ENCODE measurements at regions not wholly inside any gene's neighbourhood (a gene's known extent, or its start where the extent isn't known, plus 50 kb on each side); places are given as distances from the start of the nearest gene placed in this dataset.

- no peak for DNase-seq
Observed at GRCh38 chr4:106422766-106423165, 54.2 kb upstream of the GIMD1 start.

DNA sequence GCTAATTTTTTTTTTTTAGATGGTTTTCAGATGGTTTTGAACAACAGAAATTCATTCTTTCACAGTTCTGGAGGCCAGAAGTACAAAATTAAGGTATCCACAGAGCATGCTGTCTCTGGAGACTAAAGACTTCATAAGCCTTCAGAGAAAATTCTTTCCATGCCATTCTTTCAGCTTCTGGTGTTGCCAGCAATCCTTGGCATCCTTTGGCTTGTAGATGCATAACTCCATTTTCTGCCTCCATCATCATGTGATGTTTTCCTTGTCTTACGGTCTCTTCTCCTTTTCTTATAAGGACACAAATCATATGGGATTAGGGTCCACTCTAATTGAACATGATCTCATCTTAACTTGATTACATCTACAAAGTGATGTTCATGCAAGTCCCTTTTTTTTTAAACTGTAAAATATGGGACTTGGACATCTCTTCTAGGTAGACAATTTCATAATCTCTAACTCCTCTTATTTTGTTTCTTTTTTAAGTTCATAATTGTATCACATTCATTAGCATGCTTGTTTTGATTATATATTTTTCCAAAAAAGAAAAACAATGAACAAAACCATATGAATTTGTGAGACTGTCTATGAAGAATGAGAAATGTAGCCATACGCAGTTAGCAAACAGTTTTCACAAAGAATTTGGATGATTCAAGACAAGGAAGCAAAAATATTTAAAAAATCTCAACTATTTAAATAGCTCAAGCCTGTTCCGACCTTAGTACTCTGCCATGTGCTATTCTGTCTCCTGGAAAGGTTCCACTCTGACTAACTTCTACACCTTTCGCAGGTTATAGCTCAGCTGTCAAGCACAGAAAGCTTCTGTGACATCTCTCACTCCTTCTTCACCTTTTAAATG lies 53.1 kb upstream of the GIMD1 start:
- DNase-seq: no peak

- DNase-seq: no peak
Observed at GRCh38 chr4:106418444-106418843, 49.9 kb upstream of the GIMD1 start.

Measured in DMS153 (cell line).